GM19468 (cell line): ENCODE measurements at regions not wholly inside any gene's neighbourhood (a gene's known extent, or its start where the extent isn't known, plus 50 kb on each side); places are given as distances from the start of the nearest gene placed in this dataset.
"Not testable (repeated sequence)": the region's sequence is repeated elsewhere in the genome, so short reads cannot be mapped to it uniquely, and the experiment has no call there.

Experiments
- ATAC-seq: cut with Tn5 transposase; IDR thresholded peaks from one replicate; pipeline ENCODE4 v1.9.1; 2021; ENCODE audit warnings: mild to moderate bottlenecking, moderate library complexity, moderate number of reproducible peaks; ENCODE audit not compliant: unreplicated experiment; ENCODE audit errors: extremely low read depth

DNA sequence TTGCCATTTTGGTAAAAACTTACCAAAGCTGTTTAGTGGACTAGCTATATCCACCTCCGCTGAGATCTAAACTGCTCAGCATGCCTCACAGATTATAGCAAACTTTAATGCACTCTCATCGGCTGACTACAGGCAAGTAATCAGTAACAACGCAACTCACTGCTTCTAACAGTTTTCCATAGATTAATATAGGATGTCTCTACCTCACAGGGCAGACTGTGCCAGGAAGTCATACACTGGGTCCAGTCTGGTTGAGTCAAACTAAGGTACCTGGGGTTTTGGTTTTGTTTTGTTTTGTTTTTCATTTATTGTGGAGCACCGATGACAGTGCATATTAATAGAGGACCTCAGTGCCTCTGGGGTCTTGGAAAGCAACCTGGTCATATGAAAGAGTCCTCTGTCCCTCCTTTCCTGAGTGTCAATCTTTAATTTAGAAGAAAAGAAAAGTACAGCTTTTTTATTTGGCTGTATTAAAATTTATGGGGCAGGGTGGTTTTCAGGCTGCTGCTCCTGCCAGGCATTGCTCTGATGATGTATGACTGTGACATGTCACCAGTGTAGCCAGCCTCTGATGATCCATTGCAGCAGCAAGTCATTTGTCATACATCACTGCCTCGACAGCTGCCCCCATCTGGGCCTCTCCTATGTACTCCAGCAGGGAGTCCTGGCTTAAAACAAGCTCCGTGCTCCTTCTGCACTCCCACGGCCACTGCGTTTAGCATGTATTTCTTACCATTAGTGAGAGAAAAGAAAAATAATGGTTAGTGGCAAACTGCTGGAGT is 854.1 kb downstream of the KCNJ2 start:
- ATAC-seq, result no peak

DNA sequence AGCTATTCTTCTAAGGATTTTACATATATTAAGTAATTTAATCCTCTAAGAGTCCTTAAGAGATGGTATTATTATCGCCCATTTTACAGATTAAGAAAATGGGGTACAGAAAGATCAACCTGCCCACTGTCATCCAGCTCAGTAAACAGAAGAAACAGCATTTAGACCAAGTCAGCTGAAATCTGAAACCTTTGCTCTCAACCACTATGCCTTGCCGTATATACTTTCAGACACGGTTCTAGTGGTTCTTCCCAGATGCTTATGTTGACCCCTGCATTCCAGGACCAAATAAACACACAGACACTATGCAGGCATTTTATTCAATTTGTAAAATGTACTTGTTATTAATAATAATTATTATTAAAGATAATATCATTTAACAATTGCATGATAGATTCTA is 854.8 kb downstream of the KCNJ2 start:
- ATAC-seq, result no peak

- no peak for ATAC-seq
Observed at GRCh38 chr17:71024969-71025368, 855.6 kb downstream of the KCNJ2 start.

DNA sequence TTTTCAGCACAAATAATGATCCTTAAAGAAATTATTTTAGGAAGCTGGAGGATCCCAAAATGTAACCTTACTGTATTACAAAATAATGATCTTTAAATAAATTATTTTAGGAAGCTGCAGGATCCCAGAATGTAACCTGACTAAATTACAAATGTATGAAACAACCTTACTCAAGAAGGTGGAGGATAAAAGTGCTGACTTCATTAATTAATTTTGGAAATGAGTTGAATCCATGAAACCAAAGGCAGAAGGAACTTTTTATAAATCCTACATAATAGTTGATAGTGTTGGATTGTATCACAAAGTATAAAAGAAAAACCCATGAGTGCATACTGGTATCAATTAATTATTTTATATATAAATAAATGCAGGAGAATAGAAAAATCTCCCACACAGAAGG is 859.9 kb downstream of the KCNJ2 start:
- no peak for ATAC-seq

DNA sequence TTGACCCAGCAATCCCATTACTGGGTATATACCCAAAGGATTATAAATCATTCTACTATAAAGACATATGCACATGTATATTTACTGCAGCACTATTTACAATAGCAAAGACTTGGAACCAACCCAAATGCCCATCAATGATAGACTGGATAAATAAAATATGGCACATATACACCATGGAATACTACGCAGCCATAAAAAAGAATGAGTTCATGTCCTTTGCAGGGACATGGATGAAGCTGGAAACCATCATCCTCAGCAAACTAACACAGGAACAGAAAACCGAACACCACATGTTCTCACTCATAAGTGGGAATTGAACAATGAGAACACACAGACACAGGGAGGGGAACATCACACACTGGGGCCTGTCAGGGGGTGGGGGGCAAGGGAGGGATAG is 862.0 kb downstream of the KCNJ2 start:
- ATAC-seq, result not testable (repeated sequence)

- no peak for ATAC-seq
Observed at GRCh38 chr17:71032746-71033273, 863.5 kb downstream of the KCNJ2 start.

GRCh38 chr17:71033336-71033735 is 864.0 kb downstream of the KCNJ2 start:
- ATAC-seq, result no peak

DNA sequence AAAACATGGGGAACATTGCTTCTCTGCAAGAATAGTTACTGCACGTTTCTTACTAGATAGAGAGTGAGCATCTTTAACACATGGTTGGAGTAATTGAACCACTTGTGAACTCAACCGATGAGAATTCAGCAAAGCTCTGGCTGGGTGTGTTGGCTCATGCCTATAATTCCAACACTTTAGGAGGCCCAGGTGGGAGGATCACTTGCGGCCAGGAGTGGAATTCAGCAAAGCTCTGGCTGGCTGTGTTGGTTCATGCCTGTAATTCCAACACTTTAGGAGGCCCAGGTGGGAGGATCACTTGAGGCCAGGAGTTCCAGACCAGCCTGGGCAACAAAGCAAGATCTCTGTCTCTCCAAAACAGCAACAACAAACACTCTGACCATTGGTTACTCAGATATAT is 865.9 kb downstream of the KCNJ2 start:
- no peak for ATAC-seq

GRCh38 chr17:71037386-71037785 is 868.1 kb downstream of the KCNJ2 start:
- ATAC-seq, result no peak

- ATAC-seq, result no peak
Observed at GRCh38 chr17:71039391-71039790, 870.1 kb downstream of the KCNJ2 start.

GRCh38 chr17:71052971-71053370 is 883.6 kb downstream of the KCNJ2 start:
- no peak for ATAC-seq

- no peak for ATAC-seq
Observed at GRCh38 chr17:71055128-71055527, 885.8 kb downstream of the KCNJ2 start.

DNA sequence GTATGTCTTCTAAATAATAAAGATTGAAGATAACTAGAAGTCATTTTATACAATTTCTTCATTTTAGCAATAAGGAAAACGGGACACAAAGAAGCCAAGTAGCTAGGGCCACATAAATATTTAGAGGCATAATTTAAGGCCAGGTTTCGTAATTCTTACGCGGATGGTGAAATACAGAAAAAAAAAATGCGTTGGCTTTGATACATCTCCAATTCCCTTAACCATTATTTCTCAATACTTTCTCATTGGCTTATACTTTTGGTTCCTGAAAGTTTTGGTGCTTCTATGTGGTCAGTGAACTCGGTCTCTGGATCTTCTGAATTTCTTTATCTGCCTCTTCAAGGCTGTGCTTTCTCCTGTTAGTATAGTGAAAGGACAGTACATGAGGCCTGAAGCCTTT is 888.1 kb downstream of the KCNJ2 start:
- no peak for ATAC-seq

DNA sequence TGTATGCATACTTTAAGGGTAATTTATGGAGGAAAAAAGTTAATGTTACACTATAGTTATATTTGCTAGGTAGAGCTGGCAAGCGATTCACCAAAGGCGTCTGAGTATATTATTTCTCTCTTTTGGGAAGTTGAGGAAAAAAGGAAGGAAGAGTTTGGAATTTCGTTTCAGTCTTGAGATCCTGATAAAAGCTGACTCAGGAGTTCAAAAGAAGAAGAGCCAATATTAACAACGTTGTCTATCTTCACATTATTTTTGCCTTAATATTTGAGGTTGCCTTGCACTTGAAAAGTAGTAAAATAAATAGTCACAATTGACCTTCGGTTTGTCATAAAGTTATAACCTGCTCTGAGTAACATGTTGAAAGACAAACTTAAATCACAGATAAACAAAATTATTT is 888.6 kb downstream of the KCNJ2 start:
- ATAC-seq, result no peak

DNA sequence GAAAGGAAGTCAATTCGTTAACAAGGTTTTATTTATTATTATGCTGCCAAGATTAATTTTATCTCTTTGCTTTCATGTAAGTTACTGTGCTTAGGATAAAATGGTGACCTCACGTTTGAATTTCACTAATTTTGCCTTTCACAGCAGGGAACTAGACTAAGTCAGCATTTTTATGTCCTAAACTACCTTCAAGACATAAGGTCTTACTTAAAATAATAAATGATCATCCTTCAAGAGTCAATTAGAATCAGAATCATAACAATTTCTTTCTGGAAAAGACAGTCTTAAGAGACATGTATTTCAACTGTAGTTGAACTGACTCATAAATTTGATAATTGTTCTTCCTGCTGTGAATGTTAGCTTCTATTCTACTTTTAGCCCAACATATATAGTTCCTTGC is 893.8 kb downstream of the KCNJ2 start:
- ATAC-seq, result no peak

DNA sequence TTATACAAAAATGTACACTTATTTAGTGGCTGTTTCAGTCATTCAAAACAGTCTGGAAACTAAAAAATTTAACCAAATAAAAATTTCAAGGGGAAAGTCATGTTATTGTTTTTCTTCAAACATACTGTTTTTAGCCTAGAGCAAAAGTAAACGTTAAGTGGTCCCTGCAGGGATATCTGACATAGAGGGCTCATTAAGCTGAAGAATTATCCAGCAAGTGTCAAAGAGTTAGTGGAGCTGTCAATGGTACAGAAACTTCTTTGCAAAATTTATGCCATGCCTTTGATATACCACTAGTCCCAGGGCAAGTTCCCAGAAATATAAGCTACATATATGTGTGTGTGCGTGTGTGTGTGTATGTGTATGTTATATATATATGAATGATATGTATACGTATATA is 894.2 kb downstream of the KCNJ2 start:
- no peak for ATAC-seq

DNA sequence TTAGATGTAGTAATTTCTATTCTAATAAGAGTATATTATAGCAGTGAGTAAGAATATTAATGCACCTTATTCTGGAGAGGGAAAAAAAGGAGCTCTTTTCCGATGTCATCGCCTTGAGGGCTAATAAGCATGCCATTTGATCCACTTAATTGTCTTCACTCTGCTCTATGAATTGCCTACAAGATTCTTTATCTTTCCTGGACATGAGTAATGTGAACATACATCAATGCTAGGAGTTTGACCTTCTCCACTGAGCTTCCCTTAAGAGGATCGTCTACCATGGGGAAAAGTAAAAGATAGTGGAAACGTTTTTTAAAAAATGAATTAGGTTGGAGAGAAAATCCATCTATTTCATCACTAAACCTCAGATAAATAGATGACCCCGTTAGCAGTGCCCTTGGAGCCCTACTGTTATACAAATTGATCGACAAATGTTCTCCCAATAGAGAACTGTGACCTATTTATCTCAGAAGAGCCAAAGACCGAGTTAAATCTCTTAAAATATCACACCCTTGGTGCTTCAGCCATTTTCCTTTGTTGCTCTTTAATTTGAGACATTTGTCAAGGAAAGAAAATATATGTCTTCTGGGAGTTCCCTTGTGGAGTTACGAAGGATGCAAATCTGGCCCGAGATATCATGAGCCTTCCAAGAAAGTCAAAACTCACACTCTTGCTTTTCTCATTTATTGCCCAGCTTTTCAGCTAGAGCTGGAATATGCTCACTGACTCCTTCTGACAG is 898.5 kb downstream of the KCNJ2 start:
- ATAC-seq, result no peak

- ATAC-seq, result no peak
Observed at GRCh38 chr17:71068408-71068750, 899.0 kb downstream of the KCNJ2 start.

- ATAC-seq, result no peak
Observed at GRCh38 chr17:71071041-71071440, 901.7 kb downstream of the KCNJ2 start.

DNA sequence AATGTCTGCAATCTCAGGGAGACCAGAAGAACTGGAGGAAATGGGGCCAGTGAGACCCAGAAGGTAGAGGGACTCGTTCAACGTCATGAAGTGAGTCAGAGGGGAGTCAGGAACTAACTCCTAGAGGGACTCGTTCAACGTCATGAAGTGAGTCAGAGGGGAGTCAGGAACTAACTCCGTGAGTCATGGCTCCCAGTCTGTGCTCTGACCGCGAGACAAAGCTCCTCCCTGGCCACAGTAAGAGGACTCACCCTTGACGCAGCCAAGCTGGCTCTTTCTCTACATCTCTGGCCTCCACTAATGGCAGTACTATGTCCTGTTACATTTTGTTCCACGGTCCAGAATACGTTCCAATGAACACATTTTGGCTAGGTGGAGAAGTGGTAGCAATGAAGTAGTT is 902.5 kb downstream of the KCNJ2 start:
- no peak for ATAC-seq

DNA sequence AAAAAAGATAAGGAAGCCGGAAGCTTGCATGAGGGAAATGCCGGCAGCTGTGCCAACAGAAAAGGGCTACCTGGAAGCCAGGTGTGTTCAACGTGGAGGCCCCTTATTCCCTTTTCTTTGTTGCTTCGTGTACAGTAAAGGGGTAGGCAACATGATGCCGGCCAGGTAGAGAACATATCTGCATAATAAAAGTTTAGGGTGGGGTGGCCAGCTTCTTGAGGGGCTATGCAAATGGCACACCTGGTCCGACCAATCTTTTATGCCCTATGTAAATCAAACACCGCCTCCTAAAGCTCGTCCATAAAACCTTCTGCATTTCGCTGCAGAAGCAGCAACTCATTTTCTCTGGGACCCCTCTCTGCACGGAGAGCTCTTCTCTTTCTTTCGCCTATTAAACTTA is 911.6 kb downstream of the KCNJ2 start:
- no peak for ATAC-seq

DNA sequence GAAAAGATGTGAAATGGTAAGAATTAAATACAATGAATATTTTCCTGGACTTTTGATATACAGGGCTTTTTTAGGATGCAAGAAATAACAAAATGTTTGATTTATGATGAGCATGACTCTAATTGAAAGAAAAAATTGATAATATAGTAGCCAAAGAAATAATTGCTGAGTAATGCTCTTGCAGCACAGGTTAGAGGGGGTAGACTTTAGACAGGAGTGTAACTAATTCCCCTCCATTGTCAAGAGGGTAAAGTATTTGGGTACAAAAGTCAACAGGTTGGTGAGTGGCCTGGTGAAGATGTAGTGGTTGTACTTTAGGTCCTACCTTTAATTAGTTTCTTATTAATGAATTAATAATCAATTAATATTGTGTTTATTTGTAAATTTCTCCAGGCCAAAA is 912.3 kb downstream of the KCNJ2 start:
- ATAC-seq, result no peak
